Astrocyte (in vitro differentiated cells and primary cell): ENCODE measurements at regions not wholly inside any gene's neighbourhood (a gene's known extent, or its start where the extent isn't known, plus 50 kb on each side); places are given as distances from the start of the nearest gene placed in this dataset.
A peak's percentile ranks its signal among the peaks of the same experiment; 100 is the strongest.

Experiments used
- DNase-seq: peaks from one replicate; pipeline ENCODE4 v3.0.0-alpha.2; 2010; ENCODE audit warnings: low read depth
- FAIRE-seq: peaks from 2 replicates; lab custom pipeline; 2011; peaks lifted over from hg19 to GRCh38; lab: Jason Lieb, UNC
- H2AFZ ChIP-seq: 2 replicates; pipeline ENCODE4 v1.6.0; 2012; ENCODE audit warnings: low read depth, low read length, inconsistent platforms
- H3K27ac ChIP-seq: 2 replicates; pipeline ENCODE4 v1.5.1; 2011; ENCODE audit warnings: low read depth, low read length, inconsistent platforms
- H3K27me3 ChIP-seq: 2 replicates; pipeline ENCODE4 v1.6.0; 2011; ENCODE audit warnings: low read length, inconsistent platforms; ENCODE audit not compliant: insufficient read depth
- H3K36me3 ChIP-seq: 2 replicates; pipeline ENCODE4 v1.5.1; 2011; ENCODE audit warnings: low read length, inconsistent platforms; ENCODE audit not compliant: insufficient read depth
- H3K4me1 ChIP-seq: 2 replicates; pipeline ENCODE4 v1.5.1; 2011; ENCODE audit warnings: low read length, inconsistent platforms; ENCODE audit not compliant: insufficient read depth
- H3K4me2 ChIP-seq: 2 replicates; pipeline ENCODE4 v1.6.0; 2012; ENCODE audit warnings: low read length, inconsistent platforms
- H3K4me3 ChIP-seq: 2 replicates; pipeline ENCODE4 v1.5.1; 2011; ENCODE audit warnings: low read depth, mild to moderate bottlenecking, low read length, inconsistent platforms; ENCODE audit not compliant: insufficient read depth
- H3K79me2 ChIP-seq: 2 replicates; pipeline ENCODE4 v1.6.0; 2012; ENCODE audit warnings: mild to moderate bottlenecking, low read length, inconsistent platforms; ENCODE audit not compliant: insufficient read depth
- H3K9ac ChIP-seq: 2 replicates; pipeline ENCODE4 v1.6.0; 2012; ENCODE audit warnings: mild to moderate bottlenecking, low read length, inconsistent platforms
- H3K9me3 ChIP-seq: 2 replicates; pipeline ENCODE4 v1.5.1; 2012; ENCODE audit warnings: low read depth, mild to moderate bottlenecking, low read length, inconsistent platforms; ENCODE audit not compliant: insufficient read depth
- H4K20me1 ChIP-seq: 2 replicates; pipeline ENCODE4 v1.6.0; 2012; ENCODE audit warnings: low read length, inconsistent platforms; ENCODE audit not compliant: insufficient read depth
- H3K27ac Mint-ChIP-seq: one replicate; pipeline ENCODE4 v1.8.0; 2021; ENCODE audit warnings: mild to moderate bottlenecking, mixed read lengths; ENCODE audit not compliant: unreplicated experiment
- H3K27me3 Mint-ChIP-seq: one replicate; pipeline ENCODE4 v1.8.0; 2021; ENCODE audit warnings: low read depth, mixed read lengths; ENCODE audit not compliant: unreplicated experiment
- H3K36me3 Mint-ChIP-seq: one replicate; pipeline ENCODE4 v1.8.0; 2021; ENCODE audit warnings: low read depth, mixed read lengths; ENCODE audit not compliant: unreplicated experiment
- H3K4me1 Mint-ChIP-seq: one replicate; pipeline ENCODE4 v1.8.0; 2021; ENCODE audit warnings: low read depth, mixed read lengths; ENCODE audit not compliant: unreplicated experiment
- H3K4me3 Mint-ChIP-seq: one replicate; pipeline ENCODE4 v1.8.0; 2021; ENCODE audit warnings: mild to moderate bottlenecking, moderate library complexity, mixed read lengths; ENCODE audit not compliant: unreplicated experiment
- H3K9me3 Mint-ChIP-seq: one replicate; pipeline ENCODE4 v1.8.0; 2021; ENCODE audit warnings: mild to moderate bottlenecking, mixed read lengths; ENCODE audit not compliant: unreplicated experiment
- CTCF ChIP-seq: IDR thresholded peaks from 2 replicates; pipeline ENCODE4 v1.5.1; 2011; ENCODE audit warnings: low read depth, mild to moderate bottlenecking, inconsistent platforms, low read length, moderate library complexity; ENCODE audit not compliant: insufficient read depth
- EZH2 ChIP-seq: IDR thresholded peaks from 2 replicates; pipeline ENCODE4 v1.6.1; 2012; ENCODE audit warnings: mild to moderate bottlenecking, low read length, inconsistent platforms; ENCODE audit not compliant: insufficient read depth

GRCh38 chr1:194297094-194297493 is 1110.7 kb upstream of the B3GALT2 start:
- no peak overlapping the region for H3K4me3 Mint-ChIP-seq

GRCh38 chr1:194296201-194296600 is 1109.8 kb upstream of the B3GALT2 start:
- no peaks in the 10 kb centered on the region for H3K36me3 Mint-ChIP-seq
- Histone ChIP-seq H3K4me1 (no peaks in the 10 kb centered on the region), H3K9ac (no peak overlapping the region), H4K20me1 (no peaks in the 10 kb centered on the region), H3K4me3 (no peak overlapping the region), H2AFZ (no peak overlapping the region), H3K27me3 (no peaks in the 10 kb centered on the region), H3K4me2 (no peak overlapping the region), H3K9me3 (no peaks in the 10 kb centered on the region), H3K27ac (no peak overlapping the region), H3K36me3 (no peaks in the 10 kb centered on the region), H3K79me2 (no peaks in the 10 kb centered on the region)
- no peaks in the 10 kb centered on the region for H3K27me3 Mint-ChIP-seq
- H3K4me3 Mint-ChIP-seq: no peak overlapping the region
- DNase-seq (peak; percentile 21), FAIRE-seq (no peak)
- TF ChIP-seq CTCF (no peak), EZH2 (no peak)
- peaks cover 12% of the 10 kb centered on the region for H3K4me1 Mint-ChIP-seq
- no peaks in the 10 kb centered on the region for H3K9me3 Mint-ChIP-seq
- H3K27ac Mint-ChIP-seq: no peak overlapping the region

More at GRCh38 chr1:194297094-194297493, 1110.7 kb upstream of the B3GALT2 start:
- TF ChIP-seq CTCF: no peak
- no peak for TF ChIP-seq EZH2
- Histone ChIP-seq H3K36me3 (no peaks in the 10 kb centered on the region), H4K20me1 (no peaks in the 10 kb centered on the region), H2AFZ (no peak overlapping the region), H3K4me1 (no peaks in the 10 kb centered on the region), H3K4me2 (no peak overlapping the region), H3K4me3 (no peak overlapping the region), H3K9ac (no peak overlapping the region), H3K9me3 (no peaks in the 10 kb centered on the region), H3K27me3 (no peaks in the 10 kb centered on the region), H3K27ac (no peak overlapping the region), H3K79me2 (no peaks in the 10 kb centered on the region)
- no peak overlapping the region for H3K27ac Mint-ChIP-seq
- H3K27me3 Mint-ChIP-seq: no peaks in the 10 kb centered on the region
- no peaks in the 10 kb centered on the region for H3K36me3 Mint-ChIP-seq
- H3K4me1 Mint-ChIP-seq: peaks cover 12% of the 10 kb centered on the region
- no peaks in the 10 kb centered on the region for H3K9me3 Mint-ChIP-seq
- DNase-seq: no peak
- FAIRE-seq: no peak

- Mint-ChIP-seq H3K27me3 (no peaks in the 10 kb centered on the region), H3K4me1 (peaks cover 12% of the 10 kb centered on the region), H3K36me3 (no peaks in the 10 kb centered on the region), H3K4me3 (no peak overlapping the region), H3K27ac (no peak overlapping the region), H3K9me3 (no peaks in the 10 kb centered on the region)
- H3K4me2 ChIP-seq: no peak overlapping the region
- no peaks in the 10 kb centered on the region for H3K9me3 ChIP-seq
- H3K4me1 ChIP-seq: no peaks in the 10 kb centered on the region
- H2AFZ ChIP-seq: no peak overlapping the region
- no peaks in the 10 kb centered on the region for H3K79me2 ChIP-seq
- DNase-seq (peak; percentile 12), FAIRE-seq (no peak)
- no peak overlapping the region for H3K27ac ChIP-seq
- H4K20me1 ChIP-seq: no peaks in the 10 kb centered on the region
- TF ChIP-seq CTCF (peak; percentile 66), EZH2 (no peak)
- no peak overlapping the region for H3K9ac ChIP-seq
- no peaks in the 10 kb centered on the region for H3K27me3 ChIP-seq
- H3K36me3 ChIP-seq: no peaks in the 10 kb centered on the region
- H3K4me3 ChIP-seq: no peak overlapping the region
These were observed 1109.3 kb upstream of the B3GALT2 start for GRCh38 chr1:194295685-194296084.
